ENCODE measurements at regions not wholly inside any gene's neighbourhood (a gene's known extent, or its start where the extent isn't known, plus 50 kb on each side); places are given as distances from the start of the nearest gene placed in this dataset.

DNA sequence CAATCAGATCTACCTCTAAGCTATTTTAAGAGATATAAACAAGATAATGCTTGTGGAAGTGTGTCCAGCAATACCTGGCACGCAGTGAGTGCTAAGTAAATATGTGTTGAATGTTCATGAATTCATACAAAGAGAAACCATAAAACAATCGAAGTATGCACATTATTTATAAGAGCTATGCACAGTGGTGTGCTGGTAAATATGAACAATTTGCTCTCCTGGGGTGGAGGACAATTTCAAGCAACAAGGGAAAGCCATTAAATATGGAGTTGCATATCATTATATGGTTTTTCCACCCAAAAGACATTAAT, 526.6 kb upstream of the MARCKS start:
- no peak for DNase-seq (ENCODE audit: low read depth)
- in situ Hi-C loops (cut with HindIII; ENCODE audit: low sequenced_read_pairs), result no loop called here
- H3K4me3 ChIP-seq (ENCODE audit: low read depth, low read length), result no peak overlapping the region
- TF ChIP-seq, protein P1, sequence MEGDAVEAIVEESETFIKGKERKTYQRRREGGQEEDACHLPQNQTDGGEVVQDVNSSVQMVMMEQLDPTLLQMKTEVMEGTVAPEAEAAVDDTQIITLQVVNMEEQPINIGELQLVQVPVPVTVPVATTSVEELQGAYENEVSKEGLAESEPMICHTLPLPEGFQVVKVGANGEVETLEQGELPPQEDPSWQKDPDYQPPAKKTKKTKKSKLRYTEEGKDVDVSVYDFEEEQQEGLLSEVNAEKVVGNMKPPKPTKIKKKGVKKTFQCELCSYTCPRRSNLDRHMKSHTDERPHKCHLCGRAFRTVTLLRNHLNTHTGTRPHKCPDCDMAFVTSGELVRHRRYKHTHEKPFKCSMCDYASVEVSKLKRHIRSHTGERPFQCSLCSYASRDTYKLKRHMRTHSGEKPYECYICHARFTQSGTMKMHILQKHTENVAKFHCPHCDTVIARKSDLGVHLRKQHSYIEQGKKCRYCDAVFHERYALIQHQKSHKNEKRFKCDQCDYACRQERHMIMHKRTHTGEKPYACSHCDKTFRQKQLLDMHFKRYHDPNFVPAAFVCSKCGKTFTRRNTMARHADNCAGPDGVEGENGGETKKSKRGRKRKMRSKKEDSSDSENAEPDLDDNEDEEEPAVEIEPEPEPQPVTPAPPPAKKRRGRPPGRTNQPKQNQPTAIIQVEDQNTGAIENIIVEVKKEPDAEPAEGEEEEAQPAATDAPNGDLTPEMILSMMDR (IDR thresholded peaks at IDR 0.05; ENCODE audit: low read depth, low read length, missing control alignments), result no peak

DNA sequence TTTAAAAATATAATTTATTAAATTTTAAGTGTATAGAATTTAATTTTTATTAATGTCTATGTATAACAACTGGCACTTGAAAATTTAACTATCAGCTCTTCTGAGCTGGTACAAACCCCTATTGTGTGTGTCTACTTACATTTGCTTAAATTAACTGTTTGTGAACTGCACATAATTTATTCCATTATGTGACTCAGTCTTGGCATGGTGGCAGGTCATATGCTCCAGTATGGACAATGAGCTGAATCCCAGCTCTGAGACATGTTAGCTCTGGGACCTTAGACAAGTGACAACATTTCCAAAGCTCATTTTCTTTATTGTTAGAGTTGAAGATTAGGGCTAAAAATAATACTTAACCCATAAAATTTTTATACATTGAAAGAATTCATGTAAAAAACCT, 526.1 kb upstream of the MARCKS start:
- H3K4me3 ChIP-seq (ENCODE audit: low read depth, low read length), result no peak overlapping the region
- in situ Hi-C loops (cut with HindIII; ENCODE audit: low sequenced_read_pairs), result no loop called here
- TF ChIP-seq, protein P1 (IDR thresholded peaks at IDR 0.05; ENCODE audit: low read depth, low read length, missing control alignments), result no peak
- no peak for DNase-seq (ENCODE audit: low read depth)

DNA sequence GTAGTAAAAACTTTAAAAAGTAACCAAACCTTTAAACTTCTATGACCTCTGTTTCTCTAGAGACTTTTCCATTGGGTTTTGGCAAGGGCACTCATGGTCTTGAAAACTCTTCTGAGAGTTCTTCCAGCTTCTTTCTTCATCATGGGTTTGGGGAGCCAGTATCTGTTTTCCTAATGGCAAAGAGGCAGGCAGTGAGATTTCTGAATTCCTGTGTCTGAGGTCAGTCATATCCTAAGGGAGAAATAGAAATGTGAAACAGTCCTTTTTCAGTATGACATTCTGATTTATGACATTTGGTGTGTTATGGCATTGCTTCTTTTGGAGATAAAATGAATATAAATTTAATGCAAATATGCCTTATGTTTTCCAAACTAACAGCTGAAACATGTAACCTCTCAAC, 518.5 kb upstream of the MARCKS start:
- no peak for DNase-seq (ENCODE audit: low read depth)
- in situ Hi-C loops (cut with HindIII; ENCODE audit: low sequenced_read_pairs), result no loop called here
- no peak overlapping the region for H3K4me3 ChIP-seq (ENCODE audit: low read depth, low read length)
- TF ChIP-seq, protein P1 (IDR thresholded peaks at IDR 0.05; ENCODE audit: low read depth, low read length, missing control alignments), result no peak

DNA sequence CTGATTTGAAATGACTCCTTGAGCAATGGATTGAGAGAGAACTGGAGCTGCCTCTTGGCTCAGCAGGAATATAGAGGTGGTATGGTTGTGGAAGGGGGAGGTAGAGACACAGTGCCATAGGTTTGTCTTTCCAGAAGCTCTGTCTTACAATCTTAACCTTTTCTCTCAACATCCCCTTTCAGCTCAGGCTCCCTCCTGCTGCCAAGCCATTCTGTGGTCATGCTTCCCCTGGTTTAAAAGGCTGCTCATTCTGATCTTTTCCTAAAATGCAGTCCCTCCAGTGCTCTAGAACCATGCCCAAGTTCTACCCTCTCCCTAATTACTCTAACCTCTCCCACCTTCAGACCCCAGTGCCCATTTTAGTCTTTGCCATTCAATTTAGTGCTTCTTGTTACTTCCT, 517.9 kb upstream of the MARCKS start:
- in situ Hi-C loops (cut with HindIII; ENCODE audit: low sequenced_read_pairs), result no loop called here

DNA sequence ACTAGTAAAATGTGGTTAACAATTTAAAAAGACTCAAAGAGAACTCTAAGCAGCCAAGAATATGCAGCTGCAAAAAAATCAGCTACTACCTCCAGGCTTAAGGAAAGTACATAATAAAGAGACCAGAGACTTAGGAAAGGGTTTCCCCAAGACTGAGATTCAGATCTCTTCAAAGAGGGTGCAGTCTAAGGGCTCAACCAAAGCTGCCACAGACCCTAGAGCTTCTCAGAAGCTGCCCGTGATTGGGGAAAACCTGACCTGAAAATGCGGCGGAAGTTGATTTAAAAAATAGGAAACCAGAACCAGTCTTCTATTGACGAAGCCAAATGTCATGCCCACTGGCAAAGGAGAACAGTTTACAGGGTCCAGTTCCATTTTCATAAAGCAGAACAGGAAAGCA, 516.8 kb upstream of the MARCKS start:
- no peak overlapping the region for H3K4me3 ChIP-seq (ENCODE audit: low read depth, low read length)
- TF ChIP-seq, protein P1 (IDR thresholded peaks at IDR 0.05; ENCODE audit: low read depth, low read length, missing control alignments), result no peak
- no peak for DNase-seq (ENCODE audit: low read depth)
- in situ Hi-C loops (cut with HindIII; ENCODE audit: low sequenced_read_pairs), result no loop called here

More for the DNA sequence above, 517.9 kb upstream of the MARCKS start:
- no peak overlapping the region for H3K4me3 ChIP-seq (ENCODE audit: low read depth, low read length)
- TF ChIP-seq, protein P1 (IDR thresholded peaks at IDR 0.05; ENCODE audit: low read depth, low read length, missing control alignments), result no peak
- no peak for DNase-seq (ENCODE audit: low read depth)

DNA sequence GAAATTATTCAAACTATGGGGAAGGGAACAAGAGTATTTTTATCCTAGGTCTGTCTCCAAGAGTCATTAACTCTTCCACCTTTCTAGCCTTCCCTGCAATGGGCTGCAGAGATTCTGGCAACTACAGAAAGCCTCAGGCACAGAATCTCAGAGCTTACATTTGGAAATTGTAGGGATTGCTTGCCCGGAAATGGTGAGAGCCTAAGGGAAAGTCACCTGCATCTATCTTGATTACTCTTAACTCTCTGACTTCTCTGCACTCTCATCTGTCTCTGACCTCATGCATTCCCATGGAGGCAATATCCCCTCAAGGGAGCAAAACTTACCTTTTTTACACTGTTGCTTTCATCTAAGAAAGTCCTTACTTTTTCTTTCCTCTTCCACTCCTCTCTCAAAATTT, 513.2 kb upstream of the MARCKS start:
- no peak overlapping the region for H3K4me3 ChIP-seq (ENCODE audit: low read depth, low read length)
- TF ChIP-seq, protein P1 (IDR thresholded peaks at IDR 0.05; ENCODE audit: low read depth, low read length, missing control alignments), result no peak
- in situ Hi-C loops (cut with HindIII; ENCODE audit: low sequenced_read_pairs), result no loop called here
- DNase-seq (ENCODE audit: low read depth), result no peak

DNA sequence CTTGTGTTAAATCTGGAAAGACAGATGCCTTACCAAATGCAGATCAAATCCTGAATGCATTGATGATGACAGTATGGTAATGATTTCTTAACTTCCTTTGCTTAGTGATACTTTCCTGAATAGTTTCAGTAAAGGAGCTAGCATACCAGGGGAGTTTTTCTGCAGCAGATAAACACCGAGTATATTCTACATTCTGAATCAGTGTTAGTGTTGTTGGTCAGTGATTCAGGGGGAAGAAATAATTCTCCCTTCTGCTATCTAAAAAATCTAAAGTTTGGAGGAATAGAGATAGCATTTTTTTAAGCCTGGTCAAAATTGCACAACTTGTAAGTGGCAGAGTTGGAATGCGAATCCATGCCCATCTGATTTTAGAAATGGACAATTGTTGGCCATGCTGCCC, 512.2 kb upstream of the MARCKS start:
- no peak overlapping the region for H3K4me3 ChIP-seq (ENCODE audit: low read depth, low read length)
- in situ Hi-C loops (cut with HindIII; ENCODE audit: low sequenced_read_pairs), result no loop called here
- TF ChIP-seq, protein P1 (IDR thresholded peaks at IDR 0.05; ENCODE audit: low read depth, low read length, missing control alignments), result no peak
- no peak for DNase-seq (ENCODE audit: low read depth)

All from astrocyte of the cerebellum (primary cell).